ENCODE measurements at regions not wholly inside any gene's neighbourhood (a gene's known extent, or its start where the extent isn't known, plus 50 kb on each side); places are given as distances from the start of the nearest gene placed in this dataset.
"Not testable (repeated sequence)": the region's sequence is repeated elsewhere in the genome, so short reads cannot be mapped to it uniquely, and the experiment has no call there.

- DNase-seq (ENCODE audit: low read depth in 2 of 2): no peak
These were observed 99.9 kb upstream of the FAM20A start for GRCh38 chr17:68701046-68701445.

- DNase-seq (ENCODE audit: low read depth in 2 of 2): no peak
These were observed 99.3 kb upstream of the FAM20A start for GRCh38 chr17:68700421-68700820.

- DNase-seq (ENCODE audit: low read depth in 2 of 2): no peak
These were observed 98.8 kb upstream of the FAM20A start for GRCh38 chr17:68699936-68700335.

- no peak for DNase-seq (ENCODE audit: low read depth in 2 of 2)
These were observed 97.6 kb upstream of the FAM20A start for GRCh38 chr17:68698746-68699145.

- no peak for DNase-seq (ENCODE audit: low read depth in 2 of 2)
These were observed 96.7 kb upstream of the FAM20A start for GRCh38 chr17:68697850-68698361.

- DNase-seq (ENCODE audit: low read depth in 2 of 2): no peak
These were observed 94.5 kb upstream of the FAM20A start for GRCh38 chr17:68695659-68696058.

- no peak for DNase-seq (ENCODE audit: low read depth in 2 of 2)
These were observed 93.8 kb upstream of the FAM20A start for GRCh38 chr17:68694791-68695485.

GRCh38 chr17:68693896-68694295 is 92.7 kb upstream of the FAM20A start:
- DNase-seq (ENCODE audit: low read depth in 2 of 2): no peak

- no peak for DNase-seq (ENCODE audit: low read depth in 2 of 2)
These were observed 92.3 kb upstream of the FAM20A start for GRCh38 chr17:68693466-68693865.

GRCh38 chr17:68686108-68686988 is 85.2 kb upstream of the FAM20A start:
- no peak for DNase-seq (ENCODE audit: low read depth in 2 of 2)

- no peak for DNase-seq (ENCODE audit: low read depth in 2 of 2)
These were observed 83.8 kb upstream of the FAM20A start for GRCh38 chr17:68684949-68685357.

- DNase-seq (ENCODE audit: low read depth in 2 of 2): no peak
These were observed 81.7 kb upstream of the FAM20A start for GRCh38 chr17:68682903-68683302.

GRCh38 chr17:68679882-68680281 is 78.7 kb upstream of the FAM20A start:
- DNase-seq (ENCODE audit: low read depth in 2 of 2): no peak

GRCh38 chr17:68676856-68677255 is 75.7 kb upstream of the FAM20A start:
- DNase-seq (ENCODE audit: low read depth in 2 of 2): no peak

GRCh38 chr17:68675723-68676122 is 74.6 kb upstream of the FAM20A start:
- no peak for DNase-seq (ENCODE audit: low read depth in 2 of 2)

- no peak for DNase-seq (ENCODE audit: low read depth in 2 of 2)
These were observed 73.1 kb upstream of the FAM20A start for GRCh38 chr17:68674029-68674925.

- DNase-seq (ENCODE audit: low read depth in 2 of 2): no peak
These were observed 70.0 kb upstream of the FAM20A start for GRCh38 chr17:68670967-68671693.

- DNase-seq (ENCODE audit: low read depth in 2 of 2): not testable (repeated sequence)
These were observed 65.3 kb upstream of the FAM20A start for GRCh38 chr17:68666438-68666837.

GRCh38 chr17:68665373-68665772 is 64.2 kb upstream of the FAM20A start:
- DNase-seq (ENCODE audit: low read depth in 2 of 2): no peak

- DNase-seq (ENCODE audit: low read depth in 2 of 2): no peak
These were observed 61.3 kb upstream of the FAM20A start for GRCh38 chr17:68662479-68662878.

- DNase-seq (ENCODE audit: low read depth in 2 of 2): no peak
These were observed 60.9 kb upstream of the FAM20A start for GRCh38 chr17:68662037-68662432.
